ENCODE measurements at regions not wholly inside any gene's neighbourhood (a gene's known extent, or its start where the extent isn't known, plus 50 kb on each side); places are given as distances from the start of the nearest gene placed in this dataset.

- H3K4me3 ChIP-seq (ENCODE audit: low read depth, low read length) = no peak overlapping the region
- no peak for DNase-seq (ENCODE audit: low read depth)
- no peak for TF ChIP-seq CTCF (IDR thresholded peaks at IDR 0.05; ENCODE audit: control insufficient read depth, extremely low read depth, insufficient read depth)
Observed at GRCh38 chr2:145332210-145332898, 812.4 kb upstream of the ZEB2 start.

GRCh38 chr2:145329971-145330370, 810.1 kb upstream of the ZEB2 start:
- no peak for DNase-seq (ENCODE audit: low read depth)
- no peak overlapping the region for H3K4me3 ChIP-seq (ENCODE audit: low read depth, low read length)
- TF ChIP-seq CTCF (IDR thresholded peaks at IDR 0.05; ENCODE audit: control insufficient read depth, extremely low read depth, insufficient read depth) = no peak

- no peak for TF ChIP-seq CTCF (IDR thresholded peaks at IDR 0.05; ENCODE audit: control insufficient read depth, extremely low read depth, insufficient read depth)
- DNase-seq (ENCODE audit: low read depth) = no peak
- H3K4me3 ChIP-seq (ENCODE audit: low read depth, low read length) = no peak overlapping the region
Observed at GRCh38 chr2:145325485-145325884, 805.6 kb upstream of the ZEB2 start.

GRCh38 chr2:145324748-145325147, 804.8 kb upstream of the ZEB2 start:
- no peak overlapping the region for H3K4me3 ChIP-seq (ENCODE audit: low read depth, low read length)
- TF ChIP-seq CTCF (IDR thresholded peaks at IDR 0.05; ENCODE audit: control insufficient read depth, extremely low read depth, insufficient read depth) = no peak
- no peak for DNase-seq (ENCODE audit: low read depth)

- no peak for DNase-seq (ENCODE audit: low read depth)
- TF ChIP-seq CTCF (IDR thresholded peaks at IDR 0.05; ENCODE audit: control insufficient read depth, extremely low read depth, insufficient read depth) = no peak
- no peak overlapping the region for H3K4me3 ChIP-seq (ENCODE audit: low read depth, low read length)
Observed at GRCh38 chr2:145323512-145323911, 803.6 kb upstream of the ZEB2 start.

- no peak overlapping the region for H3K4me3 ChIP-seq (ENCODE audit: low read depth, low read length)
- no peak for DNase-seq (ENCODE audit: low read depth)
- TF ChIP-seq CTCF (IDR thresholded peaks at IDR 0.05; ENCODE audit: control insufficient read depth, extremely low read depth, insufficient read depth) = no peak
Observed at GRCh38 chr2:145321344-145321743, 801.4 kb upstream of the ZEB2 start.

- no peak overlapping the region for H3K4me3 ChIP-seq (ENCODE audit: low read depth, low read length)
- no peak for TF ChIP-seq CTCF (IDR thresholded peaks at IDR 0.05; ENCODE audit: control insufficient read depth, extremely low read depth, insufficient read depth)
- no peak for DNase-seq (ENCODE audit: low read depth)
Observed at GRCh38 chr2:145316496-145316895, 796.6 kb upstream of the ZEB2 start.
